Panc1 (cell line): ENCODE measurements at regions not wholly inside any gene's neighbourhood (a gene's known extent, or its start where the extent isn't known, plus 50 kb on each side); places are given as distances from the start of the nearest gene placed in this dataset.

Experiments used
- ATAC-seq: fragments of 200-7000 bp; cut with Tn5 transposase; 2 replicates; pipeline ENCODE4 v1.9.1; 2020; ENCODE audit warnings: mild to moderate bottlenecking, moderate library complexity
- BruUV-seq: library from RNA; stranded (reverse); fragments of 400-500 nt; replicated peaks from 2 replicates; lab custom pipeline; 2021; lab: Mats Ljungman, UMichigan
- CTCF ChIA-PET: fragments of 300-600 bp; sonication (Branson Sonifier 250); formaldehyde crosslinking; loops from one replicate; lab custom pipeline; 2022; ENCODE audit warnings: antibody characterized with exemption; lab: Charles Lee
- POLR2A ChIA-PET: fragments of 300-600 bp; sonication (Branson Sonifier 250); formaldehyde crosslinking; loops from one replicate; lab custom pipeline; 2022; ENCODE audit warnings: antibody characterized with exemption; lab: Charles Lee
- DNase-seq: peaks from one replicate; pipeline ENCODE4 v3.0.0-alpha.2; 2010; ENCODE audit warnings: low read depth, low spot score
- H3K27ac ChIP-seq: 2 replicates; pipeline ENCODE4 v1.5.1; 2011; ENCODE audit warnings: mild to moderate bottlenecking, low read length, inconsistent platforms
- H3K27me3 ChIP-seq: fragments of 200-500 bp; sonication (Bioruptor generic); 2 replicates; pipeline ENCODE4 v1.6.0; 2014; ENCODE audit warnings: low read length, inconsistent platforms; ENCODE audit not compliant: control insufficient read depth, insufficient read depth
- H3K36me3 ChIP-seq: fragments of 200-500 bp; sonication (Bioruptor generic); 2 replicates; pipeline ENCODE4 v1.5.1; 2014; ENCODE audit warnings: inconsistent platforms, mild to moderate bottlenecking, low read length, moderate library complexity; ENCODE audit not compliant: control insufficient read depth, insufficient read depth
- H3K4me1 ChIP-seq: 2 replicates; pipeline ENCODE4 v1.5.1; 2011; ENCODE audit warnings: inconsistent platforms, mild to moderate bottlenecking, low read length, moderate library complexity; ENCODE audit not compliant: control insufficient read depth, insufficient read depth
- H3K4me3 ChIP-seq, 2 experiments: 2 replicates each; pipeline ENCODE4 v1.5.1; 2011 to 2012; ENCODE audit warnings: low read depth in 2 of 2, low read length in 2 of 2, mild to moderate bottlenecking in 2 of 2, inconsistent platforms in 1 of 2, moderate library complexity in 1 of 2
- H3K9me3 ChIP-seq: fragments of 200-500 bp; sonication (Bioruptor generic); 2 replicates; pipeline ENCODE4 v1.5.1; 2014; ENCODE audit warnings: low read depth, mild to moderate bottlenecking, inconsistent platforms, low read length, moderate library complexity; ENCODE audit not compliant: control insufficient read depth, insufficient read depth
- CTCF ChIP-seq: fragments of 450-650 bp; IDR thresholded peaks from 2 replicates; pipeline ENCODE4 v1.5.1; 2017; ENCODE audit warnings: mild to moderate bottlenecking
- POLR2AphosphoS5 ChIP-seq: IDR thresholded peaks from 2 replicates; pipeline ENCODE4 v1.6.1; 2012; ENCODE audit warnings: mild to moderate bottlenecking, low read depth, low read length, moderate library complexity
- SIN3A ChIP-seq: IDR thresholded peaks from 2 replicates; pipeline ENCODE4 v1.6.1; 2012; ENCODE audit warnings: low read depth, mild to moderate bottlenecking, low read length, moderate library complexity, borderline replicate concordance; ENCODE audit not compliant: insufficient read depth
- TCF7L2 ChIP-seq: IDR thresholded peaks from 2 replicates; pipeline ENCODE4 v1.6.1; 2011; ENCODE audit warnings: mild to moderate bottlenecking, low read depth, low read length, inconsistent platforms
- in situ Hi-C: cut with HindIII; loops from 2 replicates; pipeline ENCODE4 v1.10.0; 2016; ENCODE audit warnings: low sequenced_read_pairs, low pct_unique_long_range_greater_than_20kb
- intact Hi-C: fragments of 100-400 bp; cut with micrococcal nuclease; formaldehyde crosslinking; loops from one replicate; pipeline ENCODE4 v1.10.0; 2022; ENCODE audit not compliant: unreplicated experiment
- TF ChIP-seq, protein P1 (sequence below), 2 experiments: IDR thresholded peaks; 2 replicates each; pipeline ENCODE4 v1.6.1; 2011 to 2012; ENCODE audit warnings: low read depth in 2 of 2, control low read depth in 1 of 2, low read length in 1 of 2, mild to moderate bottlenecking in 1 of 2, moderate library complexity in 1 of 2; ENCODE audit not compliant: insufficient read depth in 1 of 2

DNA sequence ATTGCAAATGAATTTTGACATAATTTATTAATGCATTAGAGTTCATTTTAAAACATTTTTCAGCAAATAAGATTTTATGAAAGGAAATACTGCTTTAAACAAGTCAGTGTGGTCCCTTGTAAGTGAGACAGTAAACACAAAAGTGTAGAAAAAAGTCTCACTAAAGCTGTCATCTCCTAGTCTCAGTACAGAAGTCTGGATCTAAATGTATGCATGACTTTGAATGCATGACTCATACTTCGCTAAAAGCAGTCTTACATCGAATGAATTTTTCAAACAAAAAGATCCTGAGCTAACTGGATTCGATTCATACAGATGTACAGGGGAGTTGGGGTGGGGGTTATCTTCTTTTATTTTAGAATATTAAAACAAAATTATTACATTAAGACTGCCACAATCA lies 207.4 kb upstream of the VCX start:
- TF ChIP-seq POLR2AphosphoS5 (no peak), TCF7L2 (no peak), SIN3A (no peak), CTCF (no peak)
- TF ChIP-seq, protein P1, sequence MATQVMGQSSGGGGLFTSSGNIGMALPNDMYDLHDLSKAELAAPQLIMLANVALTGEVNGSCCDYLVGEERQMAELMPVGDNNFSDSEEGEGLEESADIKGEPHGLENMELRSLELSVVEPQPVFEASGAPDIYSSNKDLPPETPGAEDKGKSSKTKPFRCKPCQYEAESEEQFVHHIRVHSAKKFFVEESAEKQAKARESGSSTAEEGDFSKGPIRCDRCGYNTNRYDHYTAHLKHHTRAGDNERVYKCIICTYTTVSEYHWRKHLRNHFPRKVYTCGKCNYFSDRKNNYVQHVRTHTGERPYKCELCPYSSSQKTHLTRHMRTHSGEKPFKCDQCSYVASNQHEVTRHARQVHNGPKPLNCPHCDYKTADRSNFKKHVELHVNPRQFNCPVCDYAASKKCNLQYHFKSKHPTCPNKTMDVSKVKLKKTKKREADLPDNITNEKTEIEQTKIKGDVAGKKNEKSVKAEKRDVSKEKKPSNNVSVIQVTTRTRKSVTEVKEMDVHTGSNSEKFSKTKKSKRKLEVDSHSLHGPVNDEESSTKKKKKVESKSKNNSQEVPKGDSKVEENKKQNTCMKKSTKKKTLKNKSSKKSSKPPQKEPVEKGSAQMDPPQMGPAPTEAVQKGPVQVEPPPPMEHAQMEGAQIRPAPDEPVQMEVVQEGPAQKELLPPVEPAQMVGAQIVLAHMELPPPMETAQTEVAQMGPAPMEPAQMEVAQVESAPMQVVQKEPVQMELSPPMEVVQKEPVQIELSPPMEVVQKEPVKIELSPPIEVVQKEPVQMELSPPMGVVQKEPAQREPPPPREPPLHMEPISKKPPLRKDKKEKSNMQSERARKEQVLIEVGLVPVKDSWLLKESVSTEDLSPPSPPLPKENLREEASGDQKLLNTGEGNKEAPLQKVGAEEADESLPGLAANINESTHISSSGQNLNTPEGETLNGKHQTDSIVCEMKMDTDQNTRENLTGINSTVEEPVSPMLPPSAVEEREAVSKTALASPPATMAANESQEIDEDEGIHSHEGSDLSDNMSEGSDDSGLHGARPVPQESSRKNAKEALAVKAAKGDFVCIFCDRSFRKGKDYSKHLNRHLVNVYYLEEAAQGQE (IDR thresholded peaks at IDR 0.05; ENCODE audit: insufficient read depth in 1 of 2, low read depth in 2 of 2, low read length in 1 of 2): no peak
- POLR2A ChIA-PET: no interaction called here

GRCh38 chrX:7620560-7620959 lies 222.4 kb upstream of the VCX start:
- POLR2A ChIA-PET: no interaction called here
- Histone ChIP-seq H3K9me3 (no peaks in the 10 kb centered on the region), H3K27me3 (no peaks in the 10 kb centered on the region), H3K4me1 (no peaks in the 10 kb centered on the region), H3K36me3 (no peaks in the 10 kb centered on the region), H3K4me3 (no peak overlapping the region), H3K27ac (no peak overlapping the region)
- TF ChIP-seq TCF7L2: no peak
- TF ChIP-seq SIN3A: no peak
- TF ChIP-seq, protein P1 (IDR thresholded peaks at IDR 0.05; ENCODE audit: insufficient read depth in 1 of 2, low read depth in 2 of 2, low read length in 1 of 2): no peak
- no peak for TF ChIP-seq POLR2AphosphoS5
- TF ChIP-seq CTCF: no peak
- ATAC-seq: no peak
- CTCF ChIA-PET: no interaction called here
- no peak for DNase-seq
- in situ Hi-C loops (no loop called here), intact Hi-C loops (no loop called here)
- BruUV-seq: no TSS peak

More for the DNA sequence above, 207.4 kb upstream of the VCX start:
- CTCF ChIA-PET: no interaction called here
- no peak for ATAC-seq
- H3K36me3 ChIP-seq: no peaks in the 10 kb centered on the region
- intact Hi-C loops (no loop called here), in situ Hi-C loops (no loop called here)
- H3K27me3 ChIP-seq: no peaks in the 10 kb centered on the region
- H3K9me3 ChIP-seq: no peaks in the 10 kb centered on the region
- DNase-seq: no peak
- BruUV-seq: no TSS peak
- no peaks in the 10 kb centered on the region for H3K4me1 ChIP-seq
- no peak overlapping the region for H3K27ac ChIP-seq
- H3K4me3 ChIP-seq: no peak overlapping the region
